ENCODE measurements at regions not wholly inside any gene's neighbourhood (a gene's known extent, or its start where the extent isn't known, plus 50 kb on each side); places are given as distances from the start of the nearest gene placed in this dataset.
"Not testable (repeated sequence)": the region's sequence is repeated elsewhere in the genome, so short reads cannot be mapped to it uniquely, and the experiment has no call there.

DNA sequence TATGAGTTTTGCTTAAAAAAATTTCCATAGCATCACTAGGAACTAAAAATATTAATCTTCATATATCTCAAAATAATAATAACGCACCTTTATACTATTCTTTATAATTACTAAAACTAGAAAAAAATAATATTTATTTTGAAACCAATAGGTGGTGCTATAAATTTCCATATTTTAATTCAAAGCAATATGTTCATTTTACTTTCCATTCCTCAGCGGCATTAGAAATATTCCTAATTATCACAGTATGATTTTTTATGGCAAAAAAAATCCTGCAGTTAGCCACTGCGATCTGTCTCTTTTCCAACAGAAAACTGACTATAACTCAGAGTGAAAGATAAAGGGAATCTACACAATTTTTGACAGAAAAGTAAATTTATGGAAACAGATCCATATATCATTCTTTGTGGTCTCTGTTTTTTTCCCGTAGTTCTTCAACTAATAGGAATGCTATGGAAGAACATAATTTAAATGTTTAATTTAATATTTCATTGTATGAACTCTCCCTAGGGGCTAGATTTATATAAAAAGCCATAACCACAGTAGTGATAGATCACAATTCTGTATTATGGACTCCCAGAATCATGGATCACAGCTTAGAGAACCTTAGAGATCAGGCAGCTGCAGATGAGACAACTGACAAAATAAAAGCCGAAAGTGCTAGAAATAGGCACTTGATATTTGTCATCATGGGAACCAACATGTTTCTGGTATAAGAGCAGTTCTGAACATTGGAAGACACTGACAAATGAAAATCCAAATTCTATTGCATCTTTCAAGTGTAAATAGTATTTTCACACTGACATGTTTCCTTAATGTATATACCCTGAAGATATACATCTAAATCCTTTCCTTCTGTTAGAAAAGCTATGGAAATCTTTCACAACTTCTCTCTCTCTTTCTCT is 167.7 kb upstream of the MPDZ start:
- no peak for ATAC-seq (replicated peaks)
- Mint-ChIP-seq H3K27me3 (no peaks in the 10 kb centered on the region), H3K9me3 (no peaks in the 10 kb centered on the region)

DNA sequence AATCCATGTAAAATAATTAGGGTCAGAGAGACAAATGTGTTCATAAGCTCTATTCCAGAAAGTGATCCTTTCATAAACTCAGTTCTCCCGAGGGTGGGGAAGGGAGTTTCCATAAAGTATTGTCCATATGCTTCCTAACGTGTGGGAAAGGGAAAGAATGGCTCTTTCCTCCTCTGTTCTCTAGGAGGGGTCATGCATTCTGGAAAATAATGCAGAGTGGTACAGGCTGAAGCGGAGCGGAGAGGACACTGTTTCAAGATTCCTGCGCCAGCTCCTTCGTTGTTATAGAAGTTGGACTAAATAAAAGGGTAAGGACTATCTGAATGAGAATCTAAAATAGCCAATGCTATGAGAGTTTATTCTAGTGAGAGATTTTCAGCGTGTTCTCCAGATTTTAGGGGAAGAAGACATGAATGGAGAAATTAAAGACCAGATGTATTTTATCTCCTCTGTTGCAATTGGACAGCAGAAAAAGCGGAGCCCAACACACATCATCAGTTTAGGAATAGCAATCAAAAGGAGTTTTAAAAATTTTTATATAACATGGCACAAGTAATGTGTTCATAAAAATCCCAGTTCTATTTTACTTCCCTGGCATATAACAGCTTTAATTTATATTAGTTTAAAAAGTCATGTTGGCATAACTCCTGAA is 166.9 kb upstream of the MPDZ start:
- Mint-ChIP-seq H3K27me3 (no peaks in the 10 kb centered on the region), H3K9me3 (no peaks in the 10 kb centered on the region), H3K4me3 (no peak overlapping the region), H3K4me1 (no peaks in the 10 kb centered on the region), H3K27ac (no peak overlapping the region), H3K36me3 (ENCODE audit: low read depth) (no peaks in the 10 kb centered on the region)
- no peak for ATAC-seq (replicated peaks)

More for the DNA sequence above, 167.7 kb upstream of the MPDZ start:
- Mint-ChIP-seq H3K4me3 (no peak overlapping the region), H3K36me3 (ENCODE audit: low read depth) (no peaks in the 10 kb centered on the region), H3K27ac (no peak overlapping the region), H3K4me1 (no peaks in the 10 kb centered on the region)

DNA sequence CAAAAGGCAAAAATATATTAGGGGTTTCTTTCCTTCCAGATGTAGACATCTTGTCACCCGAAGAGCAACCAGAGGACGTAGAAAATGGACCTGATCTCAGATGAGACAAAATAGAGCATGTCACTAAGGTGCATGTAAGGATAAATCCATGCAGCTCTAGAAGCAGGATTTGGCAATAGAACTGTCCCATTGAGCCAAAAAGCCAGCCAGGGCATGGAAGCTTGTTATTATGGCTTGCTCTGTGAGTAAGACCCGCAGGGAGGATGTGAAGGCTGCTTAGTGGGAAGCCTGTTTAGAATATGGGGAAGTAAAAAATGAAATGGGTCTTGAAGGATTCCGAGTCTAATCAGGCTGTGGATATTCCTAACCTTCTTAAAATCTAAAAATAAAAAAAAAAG is 165.6 kb upstream of the MPDZ start:
- no peak overlapping the region for H3K4me3 Mint-ChIP-seq
- H3K36me3 Mint-ChIP-seq (ENCODE audit: low read depth) = no peaks in the 10 kb centered on the region
- H3K4me1 Mint-ChIP-seq = no peaks in the 10 kb centered on the region
- H3K9me3 Mint-ChIP-seq = no peaks in the 10 kb centered on the region
- no peaks in the 10 kb centered on the region for H3K27me3 Mint-ChIP-seq
- H3K27ac Mint-ChIP-seq = no peak overlapping the region
- no peak for ATAC-seq (replicated peaks)

DNA sequence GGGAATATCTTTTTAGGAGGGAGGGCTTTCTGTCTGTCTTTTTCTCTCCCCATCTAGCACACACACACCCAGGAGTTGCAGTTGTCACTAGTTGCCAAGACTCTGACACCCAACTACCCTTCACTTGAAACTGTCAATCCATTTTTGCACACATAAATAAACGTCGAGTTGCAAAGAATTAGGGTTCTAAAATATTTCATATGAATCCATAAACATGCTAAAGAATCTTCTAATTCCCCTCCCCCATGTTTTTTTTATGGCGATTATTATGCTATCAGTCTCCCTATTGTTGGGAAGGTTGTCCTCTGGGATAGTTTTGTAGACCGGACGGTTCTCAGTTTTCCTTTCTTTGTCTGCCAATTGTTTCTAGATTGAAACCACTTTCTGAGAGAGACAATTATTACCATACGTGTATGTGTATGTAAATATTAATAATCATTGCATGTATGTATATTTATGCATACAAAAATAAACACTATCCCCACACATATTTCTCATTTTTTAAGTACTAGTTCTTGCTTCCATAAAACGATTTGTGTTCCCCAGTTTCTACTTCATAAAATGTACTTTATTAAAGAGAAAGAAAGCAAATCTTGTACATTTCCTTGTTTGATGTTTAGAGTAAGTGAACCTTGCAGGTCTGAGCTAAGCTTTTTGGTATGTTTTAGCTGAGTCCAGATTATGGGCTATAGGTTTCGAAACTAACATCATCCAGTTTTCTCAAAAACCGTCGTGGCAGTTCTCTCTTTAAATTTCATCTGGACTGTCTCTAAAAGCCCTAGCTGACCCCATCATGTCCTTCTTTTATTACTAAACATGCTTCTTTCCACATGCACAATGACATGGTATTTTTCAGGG is 165.0 kb upstream of the MPDZ start:
- Mint-ChIP-seq H3K4me3 (no peak overlapping the region), H3K36me3 (ENCODE audit: low read depth) (no peaks in the 10 kb centered on the region), H3K9me3 (no peaks in the 10 kb centered on the region), H3K27ac (no peak overlapping the region), H3K4me1 (no peaks in the 10 kb centered on the region), H3K27me3 (no peaks in the 10 kb centered on the region)
- no peak for ATAC-seq (replicated peaks)

DNA sequence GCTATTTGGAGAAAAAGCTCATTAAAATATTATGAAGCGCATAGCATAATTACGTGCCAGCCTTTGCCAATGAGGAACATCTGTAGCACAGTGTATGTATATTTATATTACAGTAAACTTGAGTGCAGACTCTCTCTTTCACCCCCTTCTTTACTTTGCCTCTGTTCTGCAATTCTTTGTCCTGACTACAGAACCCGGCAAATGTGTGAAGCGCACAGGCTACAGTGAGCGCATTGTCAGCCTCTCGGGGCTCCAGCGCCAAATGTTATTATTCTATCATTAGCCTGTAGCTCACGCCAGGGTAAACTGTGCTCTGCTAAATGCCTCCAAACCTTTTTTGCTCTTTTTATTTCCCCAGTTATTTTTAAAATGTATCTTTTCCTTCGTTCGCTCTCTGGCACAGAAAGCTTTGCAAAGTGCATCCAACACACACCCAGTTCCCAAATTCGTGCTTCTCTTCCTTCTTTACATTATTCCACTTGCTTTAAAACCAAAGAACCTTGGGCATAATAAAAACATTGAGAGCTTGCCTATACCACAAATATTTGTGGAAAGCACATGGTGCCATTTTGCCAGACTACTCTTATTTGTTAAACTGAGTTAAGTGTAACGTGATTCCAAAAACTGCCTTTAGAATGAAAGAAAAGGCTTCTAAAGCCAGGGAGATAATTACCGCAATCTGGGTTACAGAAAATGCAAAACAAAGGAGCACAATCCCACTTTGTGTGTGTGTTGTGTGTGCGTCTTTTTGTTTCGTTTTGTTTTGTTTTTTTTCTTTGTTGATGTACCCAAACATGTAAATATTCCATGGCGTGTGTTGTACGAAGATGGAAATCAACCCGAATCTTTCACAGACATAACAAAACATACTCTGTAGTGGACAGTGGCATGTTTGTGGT is 164.1 kb upstream of the MPDZ start:
- H3K27ac Mint-ChIP-seq = no peak overlapping the region
- H3K9me3 Mint-ChIP-seq = no peaks in the 10 kb centered on the region
- no peaks in the 10 kb centered on the region for H3K27me3 Mint-ChIP-seq
- H3K36me3 Mint-ChIP-seq (ENCODE audit: low read depth) = no peaks in the 10 kb centered on the region
- H3K4me3 Mint-ChIP-seq = no peak overlapping the region
- ATAC-seq (replicated peaks) = no peak
- H3K4me1 Mint-ChIP-seq = no peaks in the 10 kb centered on the region

DNA sequence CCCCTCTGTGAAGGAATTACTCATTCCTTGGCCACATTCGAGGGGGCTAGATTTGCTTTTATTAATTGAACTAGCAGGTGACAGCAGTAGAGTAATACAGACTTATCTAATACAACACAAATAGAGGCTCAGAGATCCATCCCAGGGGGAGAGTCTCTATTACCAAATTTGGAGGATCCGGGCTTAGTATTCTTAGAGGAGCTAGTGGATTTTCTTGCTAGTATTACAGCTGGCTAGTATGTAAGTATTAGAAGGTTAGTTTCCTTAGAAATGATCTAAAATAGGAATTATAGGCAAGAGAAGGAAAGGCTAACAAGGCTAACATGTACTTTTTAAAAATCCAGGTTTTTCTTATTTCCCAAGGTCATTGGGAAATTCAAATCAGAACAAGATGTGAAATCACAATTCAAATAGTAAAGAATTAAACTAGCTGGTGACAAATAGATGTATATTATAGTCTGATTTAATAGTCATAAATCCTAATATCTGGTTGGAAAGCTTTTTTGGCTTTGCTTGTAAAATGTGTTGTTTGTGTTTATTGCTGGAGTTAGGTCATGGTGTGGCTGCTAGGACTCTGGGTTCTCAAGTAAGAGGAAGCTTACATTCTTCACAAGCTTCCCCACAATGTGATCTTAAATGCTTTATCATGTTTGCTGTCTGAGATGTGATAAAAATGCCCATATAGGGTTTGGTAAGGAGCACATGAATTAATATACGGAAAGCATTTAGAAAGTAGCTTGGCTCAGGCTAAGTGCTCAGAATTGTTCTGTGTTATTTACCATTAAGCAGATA is 160.4 kb upstream of the MPDZ start:
- peaks cover 3% of the 10 kb centered on the region for H3K27me3 Mint-ChIP-seq
- no peak for ATAC-seq (replicated peaks)
- H3K9me3 Mint-ChIP-seq = peaks cover 3% of the 10 kb centered on the region
- no peak overlapping the region for H3K27ac Mint-ChIP-seq
- no peaks in the 10 kb centered on the region for H3K4me1 Mint-ChIP-seq
- H3K4me3 Mint-ChIP-seq = no peak overlapping the region
- no peaks in the 10 kb centered on the region for H3K36me3 Mint-ChIP-seq (ENCODE audit: low read depth)

DNA sequence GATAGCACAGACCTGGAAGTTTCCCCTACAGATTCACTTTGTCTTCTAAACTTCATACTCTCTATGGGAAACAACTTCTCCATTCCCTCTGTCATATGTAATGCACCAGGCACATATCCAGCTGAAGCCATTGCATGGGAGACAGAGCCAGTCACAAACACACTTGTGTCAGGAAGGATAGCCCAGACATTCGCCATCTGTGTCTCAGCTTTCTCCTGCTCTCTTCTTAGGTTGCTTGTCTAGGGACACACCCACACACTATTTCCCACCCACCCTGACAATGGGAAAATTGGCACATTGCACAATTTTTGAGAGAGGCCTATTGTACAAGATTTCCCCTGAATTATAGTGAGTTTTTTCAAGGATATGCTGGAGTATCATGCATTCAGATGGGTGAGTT is 158.4 kb upstream of the MPDZ start:
- peaks cover 3% of the 10 kb centered on the region for H3K9me3 Mint-ChIP-seq
- peaks cover 3% of the 10 kb centered on the region for H3K27me3 Mint-ChIP-seq
- H3K4me3 Mint-ChIP-seq = no peak overlapping the region

DNA sequence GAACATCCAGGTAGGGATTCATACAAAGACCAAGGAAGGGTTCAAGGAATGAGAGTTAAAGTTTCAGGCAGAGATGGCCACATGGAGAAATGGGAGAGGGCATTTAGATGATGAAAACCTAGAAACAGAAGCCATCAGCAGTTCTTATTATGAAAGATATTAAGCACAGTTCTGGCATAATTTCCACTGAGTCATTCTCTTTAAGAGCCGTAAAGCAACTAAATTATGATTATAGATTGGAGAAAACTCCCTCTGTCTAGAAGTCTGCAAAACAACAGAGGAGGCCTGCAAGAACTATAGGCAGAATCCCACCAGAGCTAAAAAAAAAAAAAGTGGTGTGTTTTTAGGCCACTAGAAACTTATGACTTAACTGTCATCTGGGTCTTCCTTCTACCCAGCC is 157.1 kb upstream of the MPDZ start:
- no peak overlapping the region for H3K4me3 Mint-ChIP-seq

More for the DNA sequence above, 158.4 kb upstream of the MPDZ start:
- no peak overlapping the region for H3K27ac Mint-ChIP-seq
- no peaks in the 10 kb centered on the region for H3K4me1 Mint-ChIP-seq
- ATAC-seq (replicated peaks) = no peak
- no peaks in the 10 kb centered on the region for H3K36me3 Mint-ChIP-seq (ENCODE audit: low read depth)

DNA sequence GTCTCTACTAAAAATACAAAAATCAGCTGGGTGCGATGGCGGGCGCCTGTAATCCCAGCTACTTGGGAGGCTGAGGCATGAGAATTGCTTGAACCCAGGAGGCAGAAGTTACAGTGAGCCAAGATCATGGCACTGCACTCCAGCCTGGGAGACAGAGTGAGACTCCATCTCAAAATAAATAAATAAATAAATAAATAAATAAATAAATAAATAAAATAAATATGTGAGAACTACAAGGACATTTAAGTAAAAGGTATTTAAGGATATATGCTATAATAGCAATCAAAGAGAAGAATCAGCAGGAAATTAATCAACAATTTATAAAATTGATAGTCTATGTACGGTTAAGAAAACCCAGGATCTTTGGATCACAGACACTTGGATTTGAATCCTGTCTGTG is 154.0 kb upstream of the MPDZ start:
- ATAC-seq (replicated peaks); H3K4me3 Mint-ChIP-seq; H3K27me3 Mint-ChIP-seq; H3K36me3 Mint-ChIP-seq (ENCODE audit: low read depth); H3K9me3 Mint-ChIP-seq; H3K4me1 Mint-ChIP-seq; H3K27ac Mint-ChIP-seq: not testable (repeated sequence)

More for the DNA sequence above, 157.1 kb upstream of the MPDZ start:
- H3K9me3 Mint-ChIP-seq = peaks cover 3% of the 10 kb centered on the region
- H3K27ac Mint-ChIP-seq = no peak overlapping the region
- ATAC-seq (replicated peaks) = no peak
- peaks cover 3% of the 10 kb centered on the region for H3K27me3 Mint-ChIP-seq
- H3K4me1 Mint-ChIP-seq = no peaks in the 10 kb centered on the region
- H3K36me3 Mint-ChIP-seq (ENCODE audit: low read depth) = no peaks in the 10 kb centered on the region

DNA sequence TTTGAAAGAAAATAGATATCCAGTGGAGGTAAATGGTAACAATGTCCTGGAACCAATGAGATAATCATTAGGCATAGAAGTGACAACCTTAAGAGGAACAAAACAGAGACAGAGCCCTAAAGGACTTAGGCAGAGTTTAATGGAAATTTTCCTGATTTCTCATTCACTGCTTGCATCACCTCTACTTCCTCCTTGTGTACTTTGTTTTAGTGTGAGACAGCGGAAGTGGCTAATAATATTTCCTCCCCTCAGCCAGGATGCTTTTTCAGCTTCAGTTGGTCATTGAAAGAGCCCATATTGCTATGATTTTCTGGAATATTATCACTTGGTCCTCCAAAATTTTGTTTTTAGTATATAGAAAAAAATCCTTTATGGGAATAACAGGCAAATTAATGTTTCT is 153.4 kb upstream of the MPDZ start:
- no peak for ATAC-seq (replicated peaks)
- no peak overlapping the region for H3K4me3 Mint-ChIP-seq
- no peaks in the 10 kb centered on the region for H3K36me3 Mint-ChIP-seq (ENCODE audit: low read depth)
- no peaks in the 10 kb centered on the region for H3K4me1 Mint-ChIP-seq
- H3K9me3 Mint-ChIP-seq = peaks cover 3% of the 10 kb centered on the region
- H3K27ac Mint-ChIP-seq = no peak overlapping the region
- peaks cover 3% of the 10 kb centered on the region for H3K27me3 Mint-ChIP-seq

DNA sequence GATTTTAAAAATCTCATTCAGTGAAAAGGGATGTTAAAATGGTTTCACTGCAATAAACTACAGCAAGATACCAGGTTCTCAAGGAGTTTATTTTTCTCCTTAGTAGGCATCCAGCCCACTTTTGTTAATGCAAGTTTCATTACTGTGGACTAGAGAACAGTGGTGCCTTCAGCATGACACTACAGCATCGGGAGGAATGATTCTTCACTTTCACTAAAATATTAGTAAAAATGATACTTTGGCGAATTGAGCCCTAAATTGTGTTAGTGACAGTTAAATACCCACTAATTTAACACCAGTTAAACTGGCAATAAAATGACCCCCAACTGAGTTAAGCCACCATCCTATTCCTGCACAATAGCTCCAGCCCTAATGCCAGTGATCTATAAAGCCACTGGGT is 152.2 kb upstream of the MPDZ start:
- Mint-ChIP-seq H3K27ac (no peak overlapping the region), H3K9me3 (peaks cover 3% of the 10 kb centered on the region), H3K4me3 (no peak overlapping the region), H3K27me3 (peaks cover 3% of the 10 kb centered on the region), H3K4me1 (no peaks in the 10 kb centered on the region), H3K36me3 (ENCODE audit: low read depth) (no peaks in the 10 kb centered on the region)
- no peak for ATAC-seq (replicated peaks)

DNA sequence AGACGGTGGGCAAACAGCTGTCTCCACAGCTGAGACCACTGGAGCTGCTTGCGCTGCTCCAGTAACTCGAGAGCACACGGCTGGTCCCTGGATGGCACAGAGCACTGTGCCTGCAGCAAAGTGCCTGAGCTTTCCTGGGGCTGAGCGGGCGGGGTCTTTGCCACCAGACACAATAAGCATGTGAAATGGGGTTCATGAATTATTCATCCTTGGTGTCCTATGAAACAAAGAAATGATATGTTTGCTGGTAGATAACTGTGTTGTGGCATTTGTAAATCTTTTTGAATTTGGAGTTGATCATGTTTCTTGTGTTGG is 151.7 kb upstream of the MPDZ start:
- Mint-ChIP-seq H3K4me3 (no peak overlapping the region), H3K27ac (no peak overlapping the region), H3K36me3 (ENCODE audit: low read depth) (no peaks in the 10 kb centered on the region), H3K4me1 (no peaks in the 10 kb centered on the region), H3K27me3 (peaks cover 3% of the 10 kb centered on the region), H3K9me3 (peaks cover 3% of the 10 kb centered on the region)
- ATAC-seq (replicated peaks) = no peak

DNA sequence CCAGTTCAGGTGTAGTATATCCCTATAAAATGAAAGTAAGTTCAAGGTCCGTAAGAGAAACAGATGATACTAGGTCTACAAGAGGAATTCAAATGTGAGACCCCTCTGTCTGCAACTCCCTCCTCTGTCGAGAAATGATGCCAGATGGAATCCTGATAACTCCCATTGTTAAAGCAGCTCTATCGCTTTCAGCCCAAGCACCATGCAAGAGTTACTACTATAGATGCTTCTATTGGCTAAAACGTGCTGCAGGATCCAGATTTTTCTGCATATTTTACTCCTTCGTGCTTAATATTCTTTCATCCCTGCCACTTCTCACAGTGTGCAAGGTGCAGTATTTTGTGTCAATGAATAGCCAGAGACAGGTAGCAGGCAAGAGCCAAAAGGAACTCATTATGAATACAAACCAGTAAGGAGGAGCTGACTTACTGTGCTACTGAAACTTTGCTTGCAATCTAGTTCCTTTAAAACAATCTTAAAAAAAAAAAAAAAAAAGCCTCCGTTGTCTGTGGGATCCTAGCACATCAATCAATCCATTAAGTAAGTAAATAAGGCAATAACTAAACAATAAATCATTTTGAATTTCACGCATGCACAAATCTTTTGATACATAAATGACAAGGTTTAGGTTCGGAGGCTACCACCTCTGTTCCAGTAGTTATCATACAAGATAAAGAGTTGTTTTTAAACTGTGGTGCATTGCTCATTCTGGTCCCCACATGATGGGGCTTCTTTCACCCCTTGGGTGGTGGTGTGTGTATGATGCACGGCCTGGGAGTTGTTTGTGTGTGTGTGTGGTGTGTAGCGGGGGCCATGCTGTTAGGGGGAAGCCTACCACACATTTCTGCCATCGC is 151.1 kb upstream of the MPDZ start:
- H3K4me1 Mint-ChIP-seq = no peaks in the 10 kb centered on the region
- no peaks in the 10 kb centered on the region for H3K27me3 Mint-ChIP-seq
- no peaks in the 10 kb centered on the region for H3K36me3 Mint-ChIP-seq (ENCODE audit: low read depth)
- H3K9me3 Mint-ChIP-seq = no peaks in the 10 kb centered on the region
- no peak overlapping the region for H3K4me3 Mint-ChIP-seq
- H3K27ac Mint-ChIP-seq = no peak overlapping the region
- ATAC-seq (replicated peaks) = no peak

Data from activated T-helper 17 cell treated with anti-CD3 and anti-CD28 coated beads, Interleukin-2, amount 50 U/mL, for 72 hours (primary cell).